Neural progenitor cell (in vitro differentiated cells): ENCODE measurements at regions not wholly inside any gene's neighbourhood (a gene's known extent, or its start where the extent isn't known, plus 50 kb on each side); places are given as distances from the start of the nearest gene placed in this dataset.
"Not testable (repeated sequence)": the region's sequence is repeated elsewhere in the genome, so short reads cannot be mapped to it uniquely, and the experiment has no call there.

Source experiments
- DNase-seq: peaks from one replicate; pipeline ENCODE4 v3.0.0-alpha.2; 2016; ENCODE audit warnings: low spot score
- H2AFZ ChIP-seq: fragments of 200-600 bp; sonication (generic); replicated peaks from 2 replicates; pipeline ENCODE4 v1.6.1; 2016; ENCODE audit warnings: antibody characterized with exemption
- H3F3A ChIP-seq: fragments of 200-600 bp; sonication (generic); 2 replicates; pipeline ENCODE4 v1.6.1; 2016; ENCODE audit warnings: antibody characterized with exemption, low read depth
- H3K27ac ChIP-seq: fragments of 200-600 bp; sonication (generic); 2 replicates; pipeline ENCODE4 v1.5.1; 2016; ENCODE audit warnings: mild to moderate bottlenecking
- H3K27me3 ChIP-seq: fragments of 200-600 bp; sonication (generic); 2 replicates; pipeline ENCODE4 v1.6.1; 2016; ENCODE audit warnings: mild to moderate bottlenecking, moderate library complexity
- H3K36me3 ChIP-seq: fragments of 200-600 bp; sonication (generic); 2 replicates; pipeline ENCODE4 v1.5.1; 2016
- H3K4me1 ChIP-seq: fragments of 200-600 bp; sonication (generic); 2 replicates; pipeline ENCODE4 v1.6.1; 2016; ENCODE audit warnings: mixed run types
- H3K4me2 ChIP-seq: fragments of 200-600 bp; sonication (generic); 2 replicates; pipeline ENCODE4 v1.6.1; 2016
- H3K4me3 ChIP-seq: fragments of 200-600 bp; sonication (generic); 2 replicates; pipeline ENCODE4 v1.5.1; 2016
- H3K79me2 ChIP-seq: fragments of 200-600 bp; sonication (generic); 2 replicates; pipeline ENCODE4 v1.6.1; 2016; ENCODE audit warnings: low read depth
- H3K9ac ChIP-seq: fragments of 200-600 bp; sonication (generic); 2 replicates; pipeline ENCODE4 v1.6.1; 2016
- H3K9me3 ChIP-seq: fragments of 200-600 bp; sonication (generic); 2 replicates; pipeline ENCODE4 v1.5.1; 2016; ENCODE audit warnings: low read depth
- H4K20me1 ChIP-seq: fragments of 200-600 bp; sonication (generic); 2 replicates; pipeline ENCODE4 v1.6.1; 2016; ENCODE audit warnings: low read depth
- H3K27ac Mint-ChIP-seq: 3 replicates; pipeline ENCODE4 v1.8.0; 2021; ENCODE audit warnings: mixed read lengths
- H3K27me3 Mint-ChIP-seq: 2 replicates; pipeline ENCODE4 v1.8.0; 2022; ENCODE audit warnings: low read depth, mild to moderate bottlenecking, inconsistent platforms, moderate library complexity, mixed read lengths; ENCODE audit not compliant: insufficient read depth
- H3K36me3 Mint-ChIP-seq: 3 replicates; pipeline ENCODE4 v1.8.0; 2021; ENCODE audit warnings: mixed read lengths
- H3K4me1 Mint-ChIP-seq: 3 replicates; pipeline ENCODE4 v1.8.0; 2021; ENCODE audit warnings: mixed read lengths
- H3K4me3 Mint-ChIP-seq: 3 replicates; pipeline ENCODE4 v1.8.0; 2021; ENCODE audit warnings: mild to moderate bottlenecking, moderate library complexity, mixed read lengths
- H3K9me3 Mint-ChIP-seq: 3 replicates; pipeline ENCODE4 v1.8.0; 2020; ENCODE audit warnings: mixed read lengths
- CTCF ChIP-seq: fragments of 200-600 bp; sonication (generic); IDR thresholded peaks from 2 replicates; pipeline ENCODE4 v1.5.1; 2017; ENCODE audit warnings: antibody characterized with exemption, mild to moderate bottlenecking
- EZH2 ChIP-seq: fragments of 200-600 bp; sonication (generic); IDR thresholded peaks from 2 replicates; pipeline ENCODE4 v1.6.1; 2017; ENCODE audit warnings: antibody characterized with exemption, mild to moderate bottlenecking, moderate library complexity
- EZH2phosphoT487 ChIP-seq: fragments of 200-600 bp; sonication (generic); IDR thresholded peaks from 2 replicates; pipeline ENCODE4 v1.6.1; 2017; ENCODE audit warnings: antibody characterized with exemption

GRCh38 chr17:71201639-71202038 lies 919.2 kb upstream of the SOX9 start:
- Mint-ChIP-seq H3K27ac (no peak overlapping the region), H3K4me1 (no peaks in the 10 kb centered on the region), H3K27me3 (no peaks in the 10 kb centered on the region), H3K4me3 (no peak overlapping the region), H3K36me3 (no peaks in the 10 kb centered on the region), H3K9me3 (no peaks in the 10 kb centered on the region)
- Histone ChIP-seq H3F3A (no peaks in the 10 kb centered on the region), H3K27ac (no peak overlapping the region), H3K79me2 (no peaks in the 10 kb centered on the region), H3K9me3 (no peaks in the 10 kb centered on the region), H4K20me1 (no peaks in the 10 kb centered on the region), H3K4me2 (no peak overlapping the region), H3K27me3 (no peaks in the 10 kb centered on the region), H3K9ac (no peak overlapping the region), H3K4me1 (no peaks in the 10 kb centered on the region), H3K36me3 (no peaks in the 10 kb centered on the region), H3K4me3 (no peak overlapping the region), H2AFZ (no peak overlapping the region)
- no peak for DNase-seq
- no peak for TF ChIP-seq EZH2phosphoT487
- TF ChIP-seq EZH2 = no peak
- no peak for TF ChIP-seq CTCF

- no peak for DNase-seq
- no peak overlapping the region for H3K27ac Mint-ChIP-seq
These were observed 918.4 kb upstream of the SOX9 start for GRCh38 chr17:71202449-71202848.

GRCh38 chr17:71203953-71204352 lies 916.9 kb upstream of the SOX9 start:
- Histone ChIP-seq H4K20me1 (no peaks in the 10 kb centered on the region), H3K9ac (no peak overlapping the region), H2AFZ (no peak overlapping the region), H3K4me2 (no peak overlapping the region), H3K4me1 (no peaks in the 10 kb centered on the region), H3K36me3 (no peaks in the 10 kb centered on the region), H3K27me3 (no peaks in the 10 kb centered on the region), H3K27ac (no peak overlapping the region), H3K9me3 (no peaks in the 10 kb centered on the region), H3F3A (no peaks in the 10 kb centered on the region), H3K4me3 (no peak overlapping the region), H3K79me2 (no peaks in the 10 kb centered on the region)
- H3K27ac Mint-ChIP-seq = no peak overlapping the region
- DNase-seq = no peak
- TF ChIP-seq EZH2 (no peak), CTCF (no peak), EZH2phosphoT487 (no peak)
- H3K9me3 Mint-ChIP-seq = no peaks in the 10 kb centered on the region
- no peaks in the 10 kb centered on the region for H3K36me3 Mint-ChIP-seq
- no peaks in the 10 kb centered on the region for H3K27me3 Mint-ChIP-seq
- H3K4me1 Mint-ChIP-seq = no peaks in the 10 kb centered on the region
- no peak overlapping the region for H3K4me3 Mint-ChIP-seq

More at GRCh38 chr17:71202449-71202848, 918.4 kb upstream of the SOX9 start:
- Histone ChIP-seq H3K27me3 (no peaks in the 10 kb centered on the region), H3K4me2 (no peak overlapping the region), H3K36me3 (no peaks in the 10 kb centered on the region), H3K4me1 (no peaks in the 10 kb centered on the region), H3K9me3 (no peaks in the 10 kb centered on the region), H3K4me3 (no peak overlapping the region), H3K27ac (no peak overlapping the region), H3K79me2 (no peaks in the 10 kb centered on the region), H4K20me1 (no peaks in the 10 kb centered on the region), H3K9ac (no peak overlapping the region), H3F3A (no peaks in the 10 kb centered on the region), H2AFZ (no peak overlapping the region)
- H3K36me3 Mint-ChIP-seq = no peaks in the 10 kb centered on the region
- TF ChIP-seq EZH2 (no peak), EZH2phosphoT487 (no peak), CTCF (no peak)
- no peak overlapping the region for H3K4me3 Mint-ChIP-seq
- H3K27me3 Mint-ChIP-seq = no peaks in the 10 kb centered on the region
- no peaks in the 10 kb centered on the region for H3K9me3 Mint-ChIP-seq
- no peaks in the 10 kb centered on the region for H3K4me1 Mint-ChIP-seq

GRCh38 chr17:71205951-71206350 lies 914.9 kb upstream of the SOX9 start:
- H3K4me3 ChIP-seq, H3K27ac Mint-ChIP-seq, H3K36me3 ChIP-seq, H3K27ac ChIP-seq, H3K4me1 Mint-ChIP-seq, H3K27me3 ChIP-seq, H3K9ac ChIP-seq, H2AFZ ChIP-seq, H3K4me1 ChIP-seq, H3K79me2 ChIP-seq, H4K20me1 ChIP-seq, H3K4me3 Mint-ChIP-seq, H3K36me3 Mint-ChIP-seq, H3K4me2 ChIP-seq, H3K9me3 Mint-ChIP-seq, H3F3A ChIP-seq, H3K27me3 Mint-ChIP-seq, DNase-seq, H3K9me3 ChIP-seq: not testable (repeated sequence)
